RWPE2 (cell line): ENCODE measurements at regions not wholly inside any gene's neighbourhood (a gene's known extent, or its start where the extent isn't known, plus 50 kb on each side); places are given as distances from the start of the nearest gene placed in this dataset.

Experiments used
- ATAC-seq: fragments of 200-7000 bp; cut with Tn5 transposase; 3 replicates; pipeline ENCODE4 v1.9.1; 2021; ENCODE audit warnings: low read depth
- DNase-seq: peaks from one replicate; pipeline ENCODE4 v3.0.0-alpha.2; 2020; ENCODE audit warnings: low spot score
- H3K27ac ChIP-seq: fragments of 450-650 bp; 2 replicates; pipeline ENCODE4 v1.5.1; 2017; ENCODE audit warnings: mild to moderate bottlenecking; ENCODE audit not compliant: poor library complexity, severe bottlenecking
- H3K27me3 ChIP-seq: fragments of 250-450 bp; sonication (Bioruptor Pico); 2 replicates; pipeline ENCODE4 v1.5.1; 2021; ENCODE audit warnings: mild to moderate bottlenecking, moderate library complexity; ENCODE audit not compliant: insufficient read depth, poor library complexity, severe bottlenecking
- H3K36me3 ChIP-seq: fragments of 250-450 bp; sonication (Bioruptor Pico); 2 replicates; pipeline ENCODE4 v1.5.1; 2020; ENCODE audit warnings: low read depth, mild to moderate bottlenecking, moderate library complexity
- H3K4me1 ChIP-seq: fragments of 250-450 bp; sonication (Bioruptor Pico); 2 replicates; pipeline ENCODE4 v1.5.1; 2021; ENCODE audit warnings: mild to moderate bottlenecking, moderate library complexity; ENCODE audit not compliant: insufficient read depth, poor library complexity, severe bottlenecking
- H3K4me3 ChIP-seq: fragments of 250-450 bp; sonication (Bioruptor Pico); 2 replicates; pipeline ENCODE4 v1.5.1; 2021; ENCODE audit warnings: mild to moderate bottlenecking, moderate library complexity; ENCODE audit not compliant: severe bottlenecking
- H3K9me3 ChIP-seq: fragments of 250-450 bp; sonication (Bioruptor Pico); 2 replicates; pipeline ENCODE4 v1.5.1; 2021; ENCODE audit warnings: mild to moderate bottlenecking, moderate library complexity; ENCODE audit not compliant: severe bottlenecking
- TF ChIP-seq, protein P1 (sequence below): fragments of 450-650 bp; IDR thresholded peaks from one replicate; pipeline ENCODE4 v1.5.1; 2017; ENCODE audit warnings: mild to moderate bottlenecking, moderate library complexity; ENCODE audit not compliant: poor library complexity, severe bottlenecking

GRCh38 chr10:124262971-124263370 lies 155.8 kb downstream of the OAT start:
- no peak overlapping the region for H3K27ac ChIP-seq
- H3K4me1 ChIP-seq = no peaks in the 10 kb centered on the region
- no peaks in the 10 kb centered on the region for H3K27me3 ChIP-seq
- TF ChIP-seq, protein P1, sequence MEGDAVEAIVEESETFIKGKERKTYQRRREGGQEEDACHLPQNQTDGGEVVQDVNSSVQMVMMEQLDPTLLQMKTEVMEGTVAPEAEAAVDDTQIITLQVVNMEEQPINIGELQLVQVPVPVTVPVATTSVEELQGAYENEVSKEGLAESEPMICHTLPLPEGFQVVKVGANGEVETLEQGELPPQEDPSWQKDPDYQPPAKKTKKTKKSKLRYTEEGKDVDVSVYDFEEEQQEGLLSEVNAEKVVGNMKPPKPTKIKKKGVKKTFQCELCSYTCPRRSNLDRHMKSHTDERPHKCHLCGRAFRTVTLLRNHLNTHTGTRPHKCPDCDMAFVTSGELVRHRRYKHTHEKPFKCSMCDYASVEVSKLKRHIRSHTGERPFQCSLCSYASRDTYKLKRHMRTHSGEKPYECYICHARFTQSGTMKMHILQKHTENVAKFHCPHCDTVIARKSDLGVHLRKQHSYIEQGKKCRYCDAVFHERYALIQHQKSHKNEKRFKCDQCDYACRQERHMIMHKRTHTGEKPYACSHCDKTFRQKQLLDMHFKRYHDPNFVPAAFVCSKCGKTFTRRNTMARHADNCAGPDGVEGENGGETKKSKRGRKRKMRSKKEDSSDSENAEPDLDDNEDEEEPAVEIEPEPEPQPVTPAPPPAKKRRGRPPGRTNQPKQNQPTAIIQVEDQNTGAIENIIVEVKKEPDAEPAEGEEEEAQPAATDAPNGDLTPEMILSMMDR = no peak
- no peaks in the 10 kb centered on the region for H3K36me3 ChIP-seq
- DNase-seq (peak; percentile 19), ATAC-seq (no peak)
- no peak overlapping the region for H3K4me3 ChIP-seq
- no peaks in the 10 kb centered on the region for H3K9me3 ChIP-seq

- no peaks in the 10 kb centered on the region for H3K4me1 ChIP-seq
- ATAC-seq (no peak), DNase-seq (no peak)
- no peak overlapping the region for H3K4me3 ChIP-seq
- no peak overlapping the region for H3K27ac ChIP-seq
- TF ChIP-seq, protein P1 = no peak
- H3K27me3 ChIP-seq = no peaks in the 10 kb centered on the region
- no peaks in the 10 kb centered on the region for H3K9me3 ChIP-seq
- no peaks in the 10 kb centered on the region for H3K36me3 ChIP-seq
Measured at GRCh38 chr10:124262234-124262865, 156.4 kb downstream of the OAT start.

GRCh38 chr10:124259139-124259825 lies 159.4 kb downstream of the OAT start:
- Histone ChIP-seq H3K9me3 (no peaks in the 10 kb centered on the region), H3K27me3 (no peaks in the 10 kb centered on the region), H3K4me3 (no peak overlapping the region), H3K36me3 (no peaks in the 10 kb centered on the region), H3K4me1 (no peaks in the 10 kb centered on the region), H3K27ac (no peak overlapping the region)
- ATAC-seq (no peak), DNase-seq (no peak)
- TF ChIP-seq, protein P1 = no peak

GRCh38 chr10:124257781-124258180 lies 160.9 kb downstream of the OAT start:
- Histone ChIP-seq H3K36me3 (no peaks in the 10 kb centered on the region), H3K27me3 (no peaks in the 10 kb centered on the region), H3K4me3 (no peak overlapping the region), H3K27ac (no peak overlapping the region), H3K9me3 (no peaks in the 10 kb centered on the region), H3K4me1 (no peaks in the 10 kb centered on the region)
- TF ChIP-seq, protein P1 = no peak
- DNase-seq (no peak), ATAC-seq (no peak)

GRCh38 chr10:124256151-124256550 lies 162.6 kb downstream of the OAT start:
- DNase-seq (no peak), ATAC-seq (no peak)
- H3K36me3 ChIP-seq = no peaks in the 10 kb centered on the region
- TF ChIP-seq, protein P1 = no peak
- no peak overlapping the region for H3K4me3 ChIP-seq
- no peak overlapping the region for H3K27ac ChIP-seq
- H3K9me3 ChIP-seq = no peaks in the 10 kb centered on the region
- H3K4me1 ChIP-seq = no peaks in the 10 kb centered on the region
- no peaks in the 10 kb centered on the region for H3K27me3 ChIP-seq
